Keratinocyte (primary cell): ENCODE measurements at regions not wholly inside any gene's neighbourhood (a gene's known extent, or its start where the extent isn't known, plus 50 kb on each side); places are given as distances from the start of the nearest gene placed in this dataset.

ENCODE experiments used
- DNase-seq: peaks from one replicate; pipeline ENCODE4 v3.0.0-alpha.2; 2011; ENCODE audit warnings: low read depth, missing footprints, low spot score
- FAIRE-seq: peaks from 2 replicates; lab custom pipeline; 2011; peaks lifted over from hg19 to GRCh38; lab: Jason Lieb, UNC
- H2AFZ ChIP-seq: 2 replicates; pipeline ENCODE4 v1.6.0; 2012; ENCODE audit warnings: low read length, control low read depth, inconsistent platforms; ENCODE audit not compliant: control insufficient read depth
- H3K27ac ChIP-seq: 2 replicates; pipeline ENCODE4 v1.5.1; 2011; ENCODE audit warnings: low read length; ENCODE audit not compliant: control insufficient read depth, insufficient read depth
- H3K27me3 ChIP-seq: 3 replicates; pipeline ENCODE4 v1.6.0; 2011; ENCODE audit warnings: low read length; ENCODE audit not compliant: control insufficient read depth, insufficient read depth; ENCODE audit errors: extremely low read depth
- H3K36me3 ChIP-seq, 2 experiments: 2 replicates in 1 of 2; 3 replicates in 1 of 2; pipeline ENCODE4 v1.5.1; 2011; ENCODE audit warnings: low read length in 2 of 2, mild to moderate bottlenecking in 1 of 2; ENCODE audit not compliant: control insufficient read depth in 2 of 2, insufficient read depth in 2 of 2; ENCODE audit errors: extremely low read depth in 1 of 2
- H3K4me1 ChIP-seq: 3 replicates; pipeline ENCODE4 v1.5.1; 2011; ENCODE audit warnings: low read length; ENCODE audit not compliant: control insufficient read depth, insufficient read depth; ENCODE audit errors: extremely low read depth
- H3K4me2 ChIP-seq: 3 replicates; pipeline ENCODE4 v1.6.0; 2011; ENCODE audit warnings: low read depth, low read length; ENCODE audit not compliant: control insufficient read depth, insufficient read depth; ENCODE audit errors: extremely low read depth
- H3K4me3 ChIP-seq, 3 experiments: fragments of 200-600 bp in 1 of 3; sonication (generic) in 1 of 3; 2 replicates in 2 of 3; 3 replicates in 1 of 3; pipeline ENCODE4 v1.5.1; 2011 to 2016; ENCODE audit warnings: low read length in 3 of 3, mild to moderate bottlenecking in 3 of 3, control low read depth in 2 of 3, inconsistent platforms in 1 of 3, low read depth in 1 of 3, mixed read lengths in 1 of 3, mixed run types in 1 of 3, moderate library complexity in 1 of 3; ENCODE audit not compliant: control insufficient read depth in 2 of 3, insufficient read depth in 2 of 3; ENCODE audit errors: extremely low read depth in 1 of 3
- H3K79me2 ChIP-seq: 2 replicates; pipeline ENCODE4 v1.6.0; 2012; ENCODE audit warnings: low read length; ENCODE audit not compliant: control insufficient read depth, insufficient read depth
- H3K9ac ChIP-seq: 3 replicates; pipeline ENCODE4 v1.6.0; 2011; ENCODE audit warnings: low read length; ENCODE audit not compliant: control insufficient read depth, insufficient read depth; ENCODE audit errors: extremely low read depth
- H3K9me1 ChIP-seq: 3 replicates; pipeline ENCODE4 v1.6.0; 2011; ENCODE audit warnings: low read length; ENCODE audit not compliant: control insufficient read depth, insufficient read depth; ENCODE audit errors: extremely low read depth
- H3K9me3 ChIP-seq: 2 replicates; pipeline ENCODE4 v1.5.1; 2012; ENCODE audit warnings: low read depth, low read length; ENCODE audit not compliant: control insufficient read depth
- H4K20me1 ChIP-seq: 3 replicates; pipeline ENCODE4 v1.6.0; 2011; ENCODE audit warnings: low read length; ENCODE audit not compliant: control insufficient read depth, insufficient read depth; ENCODE audit errors: extremely low read depth
- CTCF ChIP-seq, 3 experiments: IDR thresholded peaks in 1 of 3; conservative IDR thresholded peaks in 1 of 3; optimal IDR thresholded peaks in 1 of 3; 2 replicates in 2 of 3; 3 replicates in 1 of 3; pipeline versions ENCODE3 to v1.5.1; 2011; ENCODE audit warnings: low read length in 3 of 3, mild to moderate bottlenecking in 3 of 3, moderate library complexity in 2 of 3, control low read depth in 1 of 3, inconsistent platforms in 1 of 3; ENCODE audit not compliant: insufficient read depth in 2 of 3; ENCODE audit errors: extremely low read depth in 1 of 3
- EZH2 ChIP-seq: IDR thresholded peaks from one replicate; pipeline ENCODE4 v1.6.1; 2012; ENCODE audit warnings: inconsistent platforms, mild to moderate bottlenecking, low read length, moderate library complexity
- dilution Hi-C: fragments of 300-500 bp; cut with MboI; formaldehyde crosslinking; loops from one replicate; pipeline ENCODE4 v1.7.0; 2020; ENCODE audit warnings: low sequenced_read_pairs; ENCODE audit not compliant: extremely low pct_ligation_motif_present

DNA sequence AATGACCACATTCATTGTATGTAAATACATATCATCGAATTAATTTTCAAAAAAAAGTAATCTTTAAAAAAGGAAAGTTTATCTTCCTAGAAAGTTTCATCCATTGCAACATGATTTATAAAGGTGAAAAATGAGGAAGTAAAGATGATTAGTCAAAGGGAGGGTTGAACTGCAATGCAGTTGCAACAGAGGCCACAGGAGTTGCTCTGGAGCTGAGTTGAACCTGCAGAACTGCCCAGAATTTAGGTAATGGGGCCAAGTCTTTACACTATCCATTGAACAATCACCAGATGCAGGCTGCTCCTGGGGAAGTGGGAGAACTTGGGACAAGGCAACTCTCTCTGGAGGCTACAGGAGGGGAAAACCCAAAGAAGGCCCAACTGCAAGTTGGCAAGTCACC lies 390.7 kb downstream of the METTL4 start:
- no peak overlapping the region for H2AFZ ChIP-seq
- DNase-seq (no peak), FAIRE-seq (no peak)
- H3K36me3 ChIP-seq = no peaks in the 10 kb centered on the region
- H3K9ac ChIP-seq = no peak overlapping the region
- H3K9me1 ChIP-seq = no peaks in the 10 kb centered on the region
- dilution Hi-C loops = no loop called here
- H4K20me1 ChIP-seq = no peaks in the 10 kb centered on the region
- no peak overlapping the region for H3K4me2 ChIP-seq
- H3K27ac ChIP-seq = no peak overlapping the region
- TF ChIP-seq CTCF (optimal IDR thresholded peaks at IDR 0.05 in 1 of 3, IDR thresholded peaks at IDR 0.05 in 1 of 3, conservative IDR thresholded peaks at IDR 0.05 in 1 of 3; ENCODE audit: extremely low read depth in 1 of 3, insufficient read depth in 2 of 3, low read length in 3 of 3) (no peak), EZH2 (no peak)
- no peaks in the 10 kb centered on the region for H3K79me2 ChIP-seq
- no peaks in the 10 kb centered on the region for H3K27me3 ChIP-seq
- H3K9me3 ChIP-seq = no peaks in the 10 kb centered on the region
- H3K4me1 ChIP-seq = no peaks in the 10 kb centered on the region
- H3K4me3 ChIP-seq = no peak overlapping the region

GRCh38 chr18:2183432-2183831 lies 387.9 kb downstream of the METTL4 start:
- no peak for TF ChIP-seq EZH2
- TF ChIP-seq CTCF (optimal IDR thresholded peaks at IDR 0.05 in 1 of 3, IDR thresholded peaks at IDR 0.05 in 1 of 3, conservative IDR thresholded peaks at IDR 0.05 in 1 of 3; ENCODE audit: extremely low read depth in 1 of 3, insufficient read depth in 2 of 3, low read length in 3 of 3) = no peak
- no peak overlapping the region for H3K27ac ChIP-seq
- DNase-seq = no peak
- no peaks in the 10 kb centered on the region for H3K4me1 ChIP-seq
- H2AFZ ChIP-seq = no peak overlapping the region
- dilution Hi-C loops = no loop called here
- no peaks in the 10 kb centered on the region for H3K9me3 ChIP-seq
- H3K9me1 ChIP-seq = no peaks in the 10 kb centered on the region
- H3K4me3 ChIP-seq = no peak overlapping the region
- H3K9ac ChIP-seq = no peak overlapping the region
- no peaks in the 10 kb centered on the region for H3K79me2 ChIP-seq
- no peaks in the 10 kb centered on the region for H3K27me3 ChIP-seq
- H3K4me2 ChIP-seq = no peak overlapping the region
- no peaks in the 10 kb centered on the region for H4K20me1 ChIP-seq
- FAIRE-seq = no peak
- H3K36me3 ChIP-seq = no peaks in the 10 kb centered on the region
